ENCODE measurements at regions not wholly inside any gene's neighbourhood (a gene's known extent, or its start where the extent isn't known, plus 50 kb on each side); places are given as distances from the start of the nearest gene placed in this dataset.

DNA sequence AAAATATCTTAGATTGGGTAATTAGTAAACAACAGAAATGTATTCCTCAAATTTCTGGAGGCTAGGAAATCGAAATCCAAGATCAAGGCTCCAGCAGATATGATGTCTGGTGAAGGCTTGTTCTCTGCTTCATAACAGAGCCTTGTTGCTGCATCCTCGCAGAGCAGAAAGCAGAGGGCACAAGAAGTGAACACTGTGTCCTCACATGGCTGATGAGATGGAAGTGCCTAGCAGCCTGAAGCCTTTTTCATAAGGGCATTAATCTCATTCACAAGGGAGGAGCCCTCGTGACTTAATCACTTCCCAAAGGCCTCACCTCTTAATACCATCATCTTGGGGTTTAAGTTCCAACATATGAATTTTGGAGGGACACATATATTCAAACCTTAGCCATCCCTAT lies 77.2 kb upstream of the FOXD3 start:
- Histone ChIP-seq H3K9me3 (no peaks in the 10 kb centered on the region), H3K4me3 (no peak overlapping the region), H3K27me3 (no peaks in the 10 kb centered on the region), H3K27ac (no peak overlapping the region), H3K36me3 (no peaks in the 10 kb centered on the region), H3K4me1 (ENCODE audit: insufficient read depth) (no peaks in the 10 kb centered on the region)
- no peak for DNase-seq
- intact Hi-C loops (cut with DNase I), result no loop called here
- TF ChIP-seq EP300 (IDR thresholded peaks at IDR 0.05), result no peak
- TF ChIP-seq, protein P1, sequence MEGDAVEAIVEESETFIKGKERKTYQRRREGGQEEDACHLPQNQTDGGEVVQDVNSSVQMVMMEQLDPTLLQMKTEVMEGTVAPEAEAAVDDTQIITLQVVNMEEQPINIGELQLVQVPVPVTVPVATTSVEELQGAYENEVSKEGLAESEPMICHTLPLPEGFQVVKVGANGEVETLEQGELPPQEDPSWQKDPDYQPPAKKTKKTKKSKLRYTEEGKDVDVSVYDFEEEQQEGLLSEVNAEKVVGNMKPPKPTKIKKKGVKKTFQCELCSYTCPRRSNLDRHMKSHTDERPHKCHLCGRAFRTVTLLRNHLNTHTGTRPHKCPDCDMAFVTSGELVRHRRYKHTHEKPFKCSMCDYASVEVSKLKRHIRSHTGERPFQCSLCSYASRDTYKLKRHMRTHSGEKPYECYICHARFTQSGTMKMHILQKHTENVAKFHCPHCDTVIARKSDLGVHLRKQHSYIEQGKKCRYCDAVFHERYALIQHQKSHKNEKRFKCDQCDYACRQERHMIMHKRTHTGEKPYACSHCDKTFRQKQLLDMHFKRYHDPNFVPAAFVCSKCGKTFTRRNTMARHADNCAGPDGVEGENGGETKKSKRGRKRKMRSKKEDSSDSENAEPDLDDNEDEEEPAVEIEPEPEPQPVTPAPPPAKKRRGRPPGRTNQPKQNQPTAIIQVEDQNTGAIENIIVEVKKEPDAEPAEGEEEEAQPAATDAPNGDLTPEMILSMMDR (IDR thresholded peaks at IDR 0.05), result no peak
- TF ChIP-seq POLR2A (IDR thresholded peaks at IDR 0.05), result no peak
- WGBS, 3 donors, result 69 to 80% (median 70%) methylated on average over 3 of the region's 3 CpGs

DNA sequence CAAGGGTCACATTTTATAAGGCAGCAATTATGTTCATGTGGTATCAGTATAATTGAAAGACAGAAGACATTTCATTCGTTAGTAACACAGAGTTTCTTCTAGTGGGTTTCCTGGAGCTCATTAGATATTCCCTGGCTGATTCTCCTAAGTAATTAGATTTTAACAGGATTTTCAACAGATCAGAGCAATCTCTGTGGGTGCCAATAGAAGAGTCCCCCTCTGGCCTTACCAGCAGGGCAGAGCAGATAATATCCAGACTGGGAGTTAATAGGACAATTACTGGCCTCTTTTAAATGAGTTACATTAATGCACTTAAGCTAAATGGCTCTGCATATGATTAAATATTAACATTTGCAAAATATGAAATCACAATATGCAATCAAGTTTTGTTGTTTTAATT lies 74.2 kb upstream of the FOXD3 start:
- H3K9me3 ChIP-seq, result no peaks in the 10 kb centered on the region
- TF ChIP-seq EP300 (IDR thresholded peaks at IDR 0.05), result no peak
- TF ChIP-seq POLR2A (IDR thresholded peaks at IDR 0.05), result no peak
- TF ChIP-seq, protein P1 (IDR thresholded peaks at IDR 0.05), result no peak
- intact Hi-C loops (cut with DNase I), result no loop called here
- H3K4me3 ChIP-seq, result no peak overlapping the region
- H3K36me3 ChIP-seq, result no peaks in the 10 kb centered on the region
- 49 to 66% (median 54%) methylated on average over 1 of the region's 1 CpG for WGBS, 3 donors
- H3K27me3 ChIP-seq, result no peaks in the 10 kb centered on the region
- H3K4me1 ChIP-seq (ENCODE audit: insufficient read depth), result no peaks in the 10 kb centered on the region
- DNase-seq, result no peak
- H3K27ac ChIP-seq, result no peak overlapping the region

DNA sequence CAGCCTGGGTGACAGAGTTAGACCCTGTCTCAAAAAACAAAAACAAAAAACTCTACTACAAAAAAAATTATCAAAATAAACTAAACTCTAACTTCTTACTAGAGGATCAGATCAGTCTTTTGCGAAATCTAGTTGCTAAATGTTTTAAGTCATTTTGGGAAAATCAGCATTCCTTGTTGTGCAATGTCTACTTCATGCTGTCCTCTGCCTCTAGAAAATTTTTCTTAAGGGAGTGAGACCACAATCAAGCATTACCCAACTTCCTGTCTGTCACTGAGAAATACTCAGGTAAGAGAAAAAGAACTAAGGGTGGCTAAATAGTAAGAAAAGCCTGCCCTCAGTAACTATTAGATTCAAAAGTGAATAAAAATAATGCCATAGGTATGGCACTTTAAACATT lies 67.2 kb upstream of the FOXD3 start:
- H3K36me3 ChIP-seq, result no peaks in the 10 kb centered on the region
- H3K4me3 ChIP-seq, result no peak overlapping the region
- no peaks in the 10 kb centered on the region for H3K27me3 ChIP-seq
- no peaks in the 10 kb centered on the region for H3K9me3 ChIP-seq
- H3K4me1 ChIP-seq (ENCODE audit: insufficient read depth), result no peaks in the 10 kb centered on the region
- no peak for DNase-seq
- 86 to 98% (median 93%) methylated on average over 1 of the region's 1 CpG for WGBS, 3 donors
- intact Hi-C loops (cut with DNase I), result loop anchor here in 1 of 4 donors (5.0 kb wide), 2 partner anchors 537 to 737 kb away; no protein-coding TSS in a partner anchor
- TF ChIP-seq, protein P1 (IDR thresholded peaks at IDR 0.05), result no peak
- no peak for TF ChIP-seq EP300 (IDR thresholded peaks at IDR 0.05)
- no peak for TF ChIP-seq POLR2A (IDR thresholded peaks at IDR 0.05)
- H3K27ac ChIP-seq, result no peak overlapping the region

DNA sequence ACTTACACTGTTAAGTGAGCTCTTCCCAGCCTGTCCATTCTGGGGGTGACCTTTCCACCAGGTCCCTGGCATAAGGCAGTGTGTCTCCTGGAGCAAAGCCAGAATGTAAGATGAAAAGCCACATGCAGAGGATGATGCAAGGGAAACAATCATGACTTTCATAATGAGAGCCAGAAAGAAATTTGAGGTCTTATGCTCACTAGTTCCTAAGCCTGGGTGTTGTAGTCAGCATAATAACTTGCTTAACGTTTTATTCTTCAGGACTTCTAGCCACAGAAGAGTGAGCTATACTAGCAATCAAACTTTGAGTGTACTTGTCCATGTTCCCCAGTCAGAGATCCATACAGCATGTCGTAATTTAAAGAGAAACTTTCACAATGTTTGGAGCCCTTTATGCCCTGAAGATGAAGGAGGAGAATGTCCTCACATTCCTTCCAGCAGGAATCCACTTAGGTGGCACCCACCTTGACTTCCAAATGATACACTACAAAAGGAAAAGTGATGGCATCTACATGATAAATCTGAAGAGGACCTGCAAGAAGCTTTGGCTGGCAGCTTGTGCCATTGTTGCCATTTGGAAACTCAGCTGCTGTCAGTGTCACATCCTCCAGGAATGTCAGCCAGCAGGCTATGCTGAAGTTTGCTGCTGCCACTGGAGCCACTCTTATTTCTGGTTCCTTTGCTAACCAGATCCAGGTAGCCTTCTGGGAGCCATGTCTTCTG lies 60.5 kb upstream of the FOXD3 start:
- intact Hi-C loops (cut with DNase I), result no loop called here
- Histone ChIP-seq H3K9me3 (no peaks in the 10 kb centered on the region), H3K27me3 (no peaks in the 10 kb centered on the region), H3K36me3 (no peaks in the 10 kb centered on the region), H3K27ac (no peak overlapping the region), H3K4me3 (no peak overlapping the region), H3K4me1 (ENCODE audit: insufficient read depth) (no peaks in the 10 kb centered on the region)
- DNase-seq, result no peak
- 61 to 68% (median 63%) methylated on average over 2 of the region's 2 CpGs for WGBS, 3 donors
- no peak for TF ChIP-seq EP300 (IDR thresholded peaks at IDR 0.05)
- TF ChIP-seq, protein P1 (IDR thresholded peaks at IDR 0.05), result no peak
- TF ChIP-seq POLR2A (IDR thresholded peaks at IDR 0.05), result no peak
